H1 (cell line): ENCODE measurements at regions not wholly inside any gene's neighbourhood (a gene's known extent, or its start where the extent isn't known, plus 50 kb on each side); places are given as distances from the start of the nearest gene placed in this dataset.
"Not testable (repeated sequence)": the region's sequence is repeated elsewhere in the genome, so short reads cannot be mapped to it uniquely, and the experiment has no call there.

ENCODE experiments used
- CTCF ChIA-PET: fragments of 300-600 bp; sonication (Branson Sonifier 250); formaldehyde crosslinking; loops from one replicate; lab custom pipeline; 2021; ENCODE audit not compliant: partially characterized antibody; lab: Charles Lee
- POLR2A ChIA-PET: fragments of 300-600 bp; sonication (Branson Sonifier 250); formaldehyde crosslinking; loops from one replicate; lab custom pipeline; 2021; ENCODE audit warnings: inconsistent platforms; ENCODE audit not compliant: partially characterized antibody; lab: Charles Lee
- DNase-seq, 2 experiments: peaks; one replicate each; pipeline versions ENCODE4 v3.0.0 to v3.0.0-alpha.2; 2010 to 2022; ENCODE audit warnings: low spot score in 2 of 2, low read depth in 1 of 2, mixed read lengths in 1 of 2
- FAIRE-seq: peaks from 2 replicates; lab custom pipeline; 2011; peaks lifted over from hg19 to GRCh38; lab: Jason Lieb, UNC
- H2AFZ ChIP-seq: 2 replicates; pipeline ENCODE4 v1.8.1; 2012; ENCODE audit warnings: low read length, inconsistent platforms
- H2AK5ac ChIP-seq: 2 replicates; pipeline ENCODE4 v1.6.1; 2013; ENCODE audit warnings: low read depth, low read length
- H2BK120ac ChIP-seq: replicated peaks from 2 replicates; pipeline ENCODE3; 2013; ENCODE audit warnings: low read depth, low read length, inconsistent platforms
- H2BK12ac ChIP-seq: 2 replicates; pipeline ENCODE4 v1.6.1; 2013; ENCODE audit warnings: low read depth, low read length
- H2BK15ac ChIP-seq: 2 replicates; pipeline ENCODE4 v1.6.1; 2013; ENCODE audit warnings: low read length
- H2BK20ac ChIP-seq: 2 replicates; pipeline ENCODE4 v1.6.1; 2013; ENCODE audit warnings: low read length
- H2BK5ac ChIP-seq: 2 replicates; pipeline ENCODE4 v1.6.1; 2013; ENCODE audit warnings: low read depth, low read length
- H3K14ac ChIP-seq: 2 replicates; pipeline ENCODE4 v1.6.1; 2013; ENCODE audit warnings: inconsistent platforms; ENCODE audit not compliant: insufficient read length
- H3K18ac ChIP-seq: 2 replicates; pipeline ENCODE4 v1.6.1; 2013; ENCODE audit warnings: low read length; ENCODE audit errors: extremely low read depth
- H3K23ac ChIP-seq: 2 replicates; pipeline ENCODE4 v1.6.1; 2013; ENCODE audit warnings: inconsistent platforms; ENCODE audit not compliant: insufficient read length
- H3K23me2 ChIP-seq: 2 replicates; pipeline ENCODE4 v1.6.1; 2013; ENCODE audit warnings: low read depth, low read length
- H3K27ac ChIP-seq: 2 replicates; pipeline ENCODE4 v1.6.1; 2011; ENCODE audit warnings: low read depth, low read length, inconsistent platforms
- H3K27me3 ChIP-seq, 4 experiments: replicated peaks in 1 of 4; 1 replicate in 1 of 4; 2 replicates in 3 of 4; pipeline versions ENCODE4 v1.6.1 to v1.8.1; 2011 to 2013; ENCODE audit warnings: low read length in 3 of 4, mild to moderate bottlenecking in 3 of 4, inconsistent platforms in 2 of 4, mixed read lengths in 2 of 4, moderate library complexity in 1 of 4; ENCODE audit not compliant: control insufficient read depth in 3 of 4, insufficient read depth in 3 of 4; ENCODE audit errors: extremely low read depth in 1 of 4
- H3K36me3 ChIP-seq, 4 experiments: 2 replicates each; pipeline versions ENCODE4 v1.6.1 to v1.8.1; 2011 to 2013; ENCODE audit warnings: mild to moderate bottlenecking in 4 of 4, low read length in 3 of 4, moderate library complexity in 2 of 4, control low read depth in 1 of 4, inconsistent platforms in 1 of 4; ENCODE audit not compliant: insufficient read depth in 4 of 4, control insufficient read depth in 2 of 4
- H3K4ac ChIP-seq: replicated peaks from 2 replicates; pipeline ENCODE3; 2013; ENCODE audit warnings: low read length, low read depth, mixed read lengths, inconsistent platforms; ENCODE audit not compliant: insufficient read length
- H3K4me1 ChIP-seq, 4 experiments: replicated peaks in 1 of 4; 1 replicate in 1 of 4; 2 replicates in 3 of 4; pipeline versions ENCODE4 v1.6.1 to v1.8.1; 2011 to 2013; ENCODE audit warnings: low read length in 3 of 4, inconsistent platforms in 2 of 4, mixed read lengths in 1 of 4; ENCODE audit not compliant: insufficient read depth in 4 of 4, control insufficient read depth in 3 of 4
- H3K4me2 ChIP-seq, 2 experiments: 2 replicates each; pipeline versions ENCODE4 v1.6.1 to v1.8.1; 2011 to 2013; ENCODE audit warnings: low read depth in 2 of 2, low read length in 2 of 2, control low read depth in 1 of 2, inconsistent platforms in 1 of 2, mild to moderate bottlenecking in 1 of 2; ENCODE audit not compliant: insufficient read depth in 1 of 2
- H3K4me3 ChIP-seq, 4 experiments: fragments of 200-600, 300-600 bp in 1 of 4; sonication (generic), shearing (Covaris generic), sonication (Bioruptor Twin) in 1 of 4; 2 replicates each; pipeline versions ENCODE4 v1.5.1 to v1.8.1; 2011 to 2016; ENCODE audit warnings: low read length in 4 of 4, low read depth in 3 of 4, control low read depth in 2 of 4, inconsistent platforms in 2 of 4, mild to moderate bottlenecking in 2 of 4, mixed read lengths in 1 of 4, moderate library complexity in 1 of 4; ENCODE audit not compliant: insufficient read depth in 2 of 4; ENCODE audit errors: extremely low read depth in 1 of 4
- H3K56ac ChIP-seq: replicated peaks from 2 replicates; pipeline ENCODE3; 2013; ENCODE audit warnings: low read depth, mild to moderate bottlenecking, mixed read lengths, low read length, inconsistent platforms; ENCODE audit not compliant: insufficient read length
- H3K79me1 ChIP-seq: 2 replicates; pipeline ENCODE4 v1.6.1; 2013; ENCODE audit warnings: low read depth, low read length, control low read depth
- H3K79me2 ChIP-seq, 2 experiments: 2 replicates each; pipeline versions ENCODE4 v1.6.1 to v1.8.1; 2012 to 2013; ENCODE audit warnings: low read length in 2 of 2, mild to moderate bottlenecking in 2 of 2, inconsistent platforms in 1 of 2; ENCODE audit not compliant: insufficient read depth in 2 of 2, control insufficient read depth in 1 of 2
- H3K9ac ChIP-seq, 4 experiments: replicated peaks in 1 of 4; 1 replicate in 1 of 4; 2 replicates in 3 of 4; pipeline versions ENCODE4 v1.6.1 to v1.8.1; 2011 to 2013; ENCODE audit warnings: low read depth in 3 of 4, low read length in 3 of 4, control low read depth in 2 of 4, mild to moderate bottlenecking in 2 of 4, moderate library complexity in 2 of 4, inconsistent platforms in 1 of 4; ENCODE audit errors: extremely low read depth in 1 of 4
- H3K9me3 ChIP-seq, 2 experiments: 2 replicates each; pipeline versions ENCODE4 v1.6.1 to v1.8.1; 2012 to 2013; ENCODE audit warnings: mild to moderate bottlenecking in 2 of 2, moderate library complexity in 2 of 2, control low read depth in 1 of 2, inconsistent platforms in 1 of 2, low read depth in 1 of 2, low read length in 1 of 2, mixed read lengths in 1 of 2; ENCODE audit not compliant: insufficient read depth in 2 of 2
- H4K20me1 ChIP-seq, 2 experiments: replicated peaks in 1 of 2; 2 replicates each; pipeline versions ENCODE3 to v1.8.1; 2011 to 2013; ENCODE audit warnings: inconsistent platforms in 2 of 2, low read length in 2 of 2, mild to moderate bottlenecking in 1 of 2; ENCODE audit not compliant: insufficient read depth in 2 of 2, control insufficient read depth in 1 of 2
- H4K5ac ChIP-seq: 2 replicates; pipeline ENCODE4 v1.6.1; 2013; ENCODE audit warnings: low read length, low read depth, mixed read lengths, inconsistent platforms; ENCODE audit not compliant: insufficient read length
- H4K8ac ChIP-seq: 2 replicates; pipeline ENCODE4 v1.8.0; 2013; ENCODE audit warnings: mild to moderate bottlenecking, moderate library complexity, low read length, inconsistent platforms; ENCODE audit not compliant: insufficient read depth; ENCODE audit errors: extremely low read depth
- H4K91ac ChIP-seq: replicated peaks from 2 replicates; pipeline ENCODE3; 2013; ENCODE audit warnings: low read length, mixed read lengths, inconsistent platforms; ENCODE audit not compliant: insufficient read length
- WGBS, 2 experiments: shearing (Covaris generic) in 1 of 2; methylation state at CpG; one replicate each; pipeline versions ENCODE4 v1.1.6 to v1.1.7; 2013 to 2015; ENCODE audit warnings: low lambda C conversion rate in 2 of 2, mixed read lengths in 2 of 2, inconsistent platforms in 1 of 2, low coverage in 1 of 2, missing lambda C conversion rate in 1 of 2; ENCODE audit not compliant: insufficient replicate concordance in 2 of 2, insufficient coverage in 1 of 2, insufficient read length in 1 of 2; ENCODE audit errors: extremely low coverage in 1 of 2, missing lambda C conversion rate in 1 of 2; 5-methylcytosine and 5-hydroxymethylcytosine counted together

- H2BK5ac ChIP-seq, POLR2A ChIA-PET: not testable (repeated sequence)
Measured at GRCh38 chr22:34422948-34423347, 502.7 kb upstream of the LARGE1 start.

More at GRCh38 chr22:34422948-34423347, 502.7 kb upstream of the LARGE1 start:
- H4K5ac ChIP-seq, CTCF ChIA-PET, H2BK120ac ChIP-seq, H4K91ac ChIP-seq, H4K20me1 ChIP-seq, H3K4ac ChIP-seq, H2BK20ac ChIP-seq, H3K14ac ChIP-seq, H3K79me1 ChIP-seq, H3K23ac ChIP-seq, H2BK15ac ChIP-seq, H3K9me3 ChIP-seq, H3K27me3 ChIP-seq, H3K4me1 ChIP-seq, H3K56ac ChIP-seq, H3K36me3 ChIP-seq, H3K4me3 ChIP-seq, FAIRE-seq, H2AFZ ChIP-seq, H3K18ac ChIP-seq, H3K27ac ChIP-seq, H2AK5ac ChIP-seq, H3K9ac ChIP-seq, H3K23me2 ChIP-seq, H4K8ac ChIP-seq, H3K4me2 ChIP-seq, H2BK12ac ChIP-seq, DNase-seq, H3K79me2 ChIP-seq: not testable (repeated sequence)
- 94% methylated on average over 8 of the region's 8 CpGs; no CpG with 5 or more reads in 1 of the 2 experiments for WGBS, 2 experiments
